Caco-2 (cell line): ENCODE measurements at regions not wholly inside any gene's neighbourhood (a gene's known extent, or its start where the extent isn't known, plus 50 kb on each side); places are given as distances from the start of the nearest gene placed in this dataset.

Experiments
- BruUV-seq: library from RNA; stranded (reverse); fragments of 400-500 nt; replicated peaks from 2 replicates; lab custom pipeline; 2021; lab: Mats Ljungman, UMichigan
- CTCF ChIA-PET: fragments of 300-600 bp; sonication (Branson Sonifier 250); formaldehyde crosslinking; loops from one replicate; lab custom pipeline; 2022; ENCODE audit warnings: antibody characterized with exemption; lab: Charles Lee
- POLR2A ChIA-PET: fragments of 300-600 bp; sonication (Branson Sonifier 250); formaldehyde crosslinking; loops from one replicate; lab custom pipeline; 2022; ENCODE audit warnings: antibody characterized with exemption; lab: Charles Lee
- DNase-seq, 2 experiments: peaks; one replicate each; pipeline versions ENCODE4 v3.0.0 to v3.0.0-alpha.2; 2020 to 2022
- H3K27me3 ChIP-seq: replicated peaks from 2 replicates; pipeline ENCODE4 v1.6.0; 2011; ENCODE audit warnings: low read length; ENCODE audit not compliant: control insufficient read depth, insufficient read depth
- H3K36me3 ChIP-seq: 2 replicates; pipeline ENCODE4 v1.5.1; 2011; ENCODE audit warnings: low read length; ENCODE audit not compliant: control insufficient read depth, insufficient read depth
- H3K4me1 ChIP-seq: fragments of 250-450 bp; sonication (Bioruptor Pico); 2 replicates; pipeline ENCODE4 v1.5.1; 2020; ENCODE audit warnings: mild to moderate bottlenecking
- H3K4me3 ChIP-seq: 2 replicates; pipeline ENCODE4 v1.5.1; 2011; ENCODE audit warnings: low read depth, mild to moderate bottlenecking, control low read depth, low read length
- H3K9me3 ChIP-seq: fragments of 250-450 bp; sonication (Bioruptor Pico); 2 replicates; pipeline ENCODE4 v1.5.1; 2020; ENCODE audit warnings: mild to moderate bottlenecking, moderate library complexity
- H3K27ac Mint-ChIP-seq: one replicate; pipeline ENCODE4 v1.8.0; 2022; ENCODE audit warnings: mixed read lengths; ENCODE audit not compliant: unreplicated experiment
- H3K27me3 Mint-ChIP-seq: one replicate; pipeline ENCODE4 v1.8.0; 2022; ENCODE audit warnings: mixed read lengths; ENCODE audit not compliant: insufficient read depth, unreplicated experiment
- H3K36me3 Mint-ChIP-seq: one replicate; pipeline ENCODE4 v1.8.0; 2022; ENCODE audit warnings: mild to moderate bottlenecking, mixed read lengths; ENCODE audit not compliant: insufficient read depth, unreplicated experiment
- H3K4me1 Mint-ChIP-seq: one replicate; pipeline ENCODE4 v1.8.0; 2022; ENCODE audit warnings: low read depth, mixed read lengths; ENCODE audit not compliant: unreplicated experiment
- H3K4me3 Mint-ChIP-seq: one replicate; pipeline ENCODE4 v1.8.0; 2022; ENCODE audit warnings: mild to moderate bottlenecking, moderate library complexity, mixed read lengths; ENCODE audit not compliant: unreplicated experiment
- H3K9me3 Mint-ChIP-seq: one replicate; pipeline ENCODE4 v1.8.0; 2022; ENCODE audit warnings: mixed read lengths; ENCODE audit not compliant: unreplicated experiment
- CTCF ChIP-seq, 2 experiments: fragments of 200-600 bp in 1 of 2; IDR thresholded peaks; 1 replicate in 1 of 2; 2 replicates in 1 of 2; pipeline versions ENCODE4 v1.5.1 to v1.8.0; 2011 to 2022; ENCODE audit warnings: antibody characterized with exemption in 1 of 2, control low read depth in 1 of 2, inconsistent platforms in 1 of 2, low read depth in 1 of 2, low read length in 1 of 2, mild to moderate bottlenecking in 1 of 2, moderate library complexity in 1 of 2; ENCODE audit not compliant: insufficient read depth in 1 of 2, severe bottlenecking in 1 of 2, unreplicated experiment in 1 of 2
- intact Hi-C: fragments of 100-400 bp; cut with micrococcal nuclease; formaldehyde crosslinking; loops from one replicate; pipeline ENCODE4 v1.10.0; 2022; ENCODE audit not compliant: unreplicated experiment

- Histone ChIP-seq H3K4me1 (peaks cover 54% of the 10 kb centered on the region), H3K27me3 (no peaks in the 10 kb centered on the region), H3K36me3 (no peaks in the 10 kb centered on the region), H3K4me3 (no peak overlapping the region), H3K9me3 (no peaks in the 10 kb centered on the region)
- ChIA-PET POLR2A (no interaction called here), CTCF (no interaction called here)
- BruUV-seq, result no TSS peak
- peaks cover 50% of the 10 kb centered on the region for H3K4me1 Mint-ChIP-seq
- DNase-seq, result no peak
- peaks cover 9% of the 10 kb centered on the region for H3K36me3 Mint-ChIP-seq
- H3K4me3 Mint-ChIP-seq, result no peak overlapping the region
- H3K27ac Mint-ChIP-seq, result peak overlapping the region; percentile 98
- intact Hi-C loops, result loop anchor here (2.0 kb wide), 1 partner anchor 78 kb away; no protein-coding TSS in a partner anchor
- peaks cover 10% of the 10 kb centered on the region for H3K9me3 Mint-ChIP-seq
- no peak for TF ChIP-seq CTCF (IDR thresholded peaks at IDR 0.05; ENCODE audit: insufficient read depth in 1 of 2, low read depth in 1 of 2, low read length in 1 of 2, severe bottlenecking in 1 of 2, unreplicated experiment in 1 of 2)
- no peaks in the 10 kb centered on the region for H3K27me3 Mint-ChIP-seq
Measured at GRCh38 chr6:6968357-6968730, 139.4 kb upstream of the RREB1 start.

GRCh38 chr6:6968731-6969552, 138.8 kb upstream of the RREB1 start:
- Histone ChIP-seq H3K4me3 (no peak overlapping the region), H3K9me3 (no peaks in the 10 kb centered on the region), H3K4me1 (peaks cover 54% of the 10 kb centered on the region), H3K27me3 (no peaks in the 10 kb centered on the region), H3K36me3 (no peaks in the 10 kb centered on the region)
- POLR2A ChIA-PET, result no interaction called here
- H3K27ac Mint-ChIP-seq, result peak overlapping the region; percentile 98
- BruUV-seq, result TSS peak; percentile 71
- no peaks in the 10 kb centered on the region for H3K27me3 Mint-ChIP-seq
- no peak overlapping the region for H3K4me3 Mint-ChIP-seq
- peaks cover 50% of the 10 kb centered on the region for H3K4me1 Mint-ChIP-seq
- intact Hi-C loops, result loop anchor here (2.0 kb wide), 1 partner anchor 78 kb away; no protein-coding TSS in a partner anchor
- CTCF ChIA-PET, result no interaction called here
- H3K36me3 Mint-ChIP-seq, result peaks cover 9% of the 10 kb centered on the region
- H3K9me3 Mint-ChIP-seq, result peaks cover 10% of the 10 kb centered on the region
- no peak for DNase-seq
- TF ChIP-seq CTCF (IDR thresholded peaks at IDR 0.05; ENCODE audit: insufficient read depth in 1 of 2, low read depth in 1 of 2, low read length in 1 of 2, severe bottlenecking in 1 of 2, unreplicated experiment in 1 of 2), result no peak

DNA sequence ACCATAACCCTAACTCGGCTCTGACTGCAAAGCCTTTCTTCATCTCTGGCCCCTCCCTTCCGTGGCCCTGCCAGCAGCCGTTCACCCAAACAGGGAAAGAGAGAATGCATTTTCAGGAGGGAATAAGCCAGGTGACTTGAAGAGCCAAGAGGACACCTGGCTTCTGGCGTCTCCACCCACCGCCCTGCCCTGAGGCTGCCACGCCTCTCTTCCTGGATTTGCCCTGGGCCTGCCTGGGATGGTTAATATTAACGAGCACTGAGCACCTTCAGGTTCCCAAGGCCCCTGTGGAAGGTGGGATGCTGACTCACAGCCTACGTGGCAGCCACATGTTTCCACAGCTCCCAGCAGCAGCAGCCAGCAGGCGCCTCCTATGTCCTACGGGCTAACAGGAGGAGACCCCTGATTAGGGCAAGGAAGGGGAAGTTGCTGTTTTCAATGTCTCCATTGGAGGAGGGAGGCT, 138.0 kb upstream of the RREB1 start:
- Mint-ChIP-seq H3K9me3 (peaks cover 10% of the 10 kb centered on the region), H3K4me1 (peaks cover 50% of the 10 kb centered on the region), H3K27ac (peak overlapping the region; percentile 98), H3K27me3 (no peaks in the 10 kb centered on the region), H3K4me3 (peak overlapping the region; percentile 52), H3K36me3 (peaks cover 9% of the 10 kb centered on the region)
- ChIA-PET POLR2A (interaction anchor here (0.5 to 0.6 kb wide), 2 partner anchors 204 to 270 kb away, joined by 3 read pairs; no protein-coding TSS in a partner anchor), CTCF (interaction anchor here (0.6 kb wide), 2 partner anchors 97 to 136 kb away, joined by 3 to 7 read pairs; no protein-coding TSS in a partner anchor)
- intact Hi-C loops, result loop anchor here (2.0 kb wide), 2 partner anchors 73 to 79 kb away; no protein-coding TSS in a partner anchor
- DNase-seq, result peak; percentile 96 to 98
- H3K36me3 ChIP-seq, result no peaks in the 10 kb centered on the region
- BruUV-seq, result no TSS peak
- H3K4me1 ChIP-seq, result peaks cover 54% of the 10 kb centered on the region
- H3K4me3 ChIP-seq, result no peak overlapping the region
- no peaks in the 10 kb centered on the region for H3K27me3 ChIP-seq
- peak in 1 of 2 experiments; percentile 24 for TF ChIP-seq CTCF (IDR thresholded peaks at IDR 0.05; ENCODE audit: insufficient read depth in 1 of 2, low read depth in 1 of 2, low read length in 1 of 2, severe bottlenecking in 1 of 2, unreplicated experiment in 1 of 2)
- no peaks in the 10 kb centered on the region for H3K9me3 ChIP-seq
